Loucy (cell line): ENCODE measurements at regions not wholly inside any gene's neighbourhood (a gene's known extent, or its start where the extent isn't known, plus 50 kb on each side); places are given as distances from the start of the nearest gene placed in this dataset.

Experiments used
- EZH2phosphoT487 ChIP-seq: fragments of 200-600 bp; IDR thresholded peaks from 2 replicates; pipeline ENCODE4 v1.6.1; 2018; ENCODE audit warnings: antibody characterized with exemption, mild to moderate bottlenecking, moderate library complexity, borderline replicate concordance
- TF ChIP-seq, protein P1 (sequence below): fragments of 200-600 bp; sonication (generic); conservative IDR thresholded peaks from 2 replicates; pipeline ENCODE4 v1.5.1; 2014; ENCODE audit warnings: mild to moderate bottlenecking, antibody characterized with exemption, low read length

DNA sequence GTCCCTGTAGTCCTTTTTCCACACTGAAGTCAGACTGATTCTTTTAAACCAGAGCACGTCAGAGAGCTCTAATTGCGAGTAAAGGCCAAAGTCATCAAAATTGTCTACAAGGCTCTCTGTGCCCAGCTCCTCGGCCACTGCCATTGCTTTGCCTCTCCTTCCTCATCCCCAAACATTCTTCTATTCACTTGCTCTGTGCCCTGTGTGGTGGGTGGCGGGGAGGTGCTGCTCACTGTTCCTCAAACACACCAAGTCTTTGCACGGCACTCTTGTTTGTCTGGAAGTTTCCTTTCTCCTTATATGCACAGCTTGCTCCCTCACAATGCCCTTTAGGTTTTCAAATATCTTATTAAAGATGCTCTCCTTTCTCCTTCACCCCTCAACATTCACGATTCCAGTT is 100.1 kb upstream of the FSHR start:
- TF ChIP-seq, protein P1, sequence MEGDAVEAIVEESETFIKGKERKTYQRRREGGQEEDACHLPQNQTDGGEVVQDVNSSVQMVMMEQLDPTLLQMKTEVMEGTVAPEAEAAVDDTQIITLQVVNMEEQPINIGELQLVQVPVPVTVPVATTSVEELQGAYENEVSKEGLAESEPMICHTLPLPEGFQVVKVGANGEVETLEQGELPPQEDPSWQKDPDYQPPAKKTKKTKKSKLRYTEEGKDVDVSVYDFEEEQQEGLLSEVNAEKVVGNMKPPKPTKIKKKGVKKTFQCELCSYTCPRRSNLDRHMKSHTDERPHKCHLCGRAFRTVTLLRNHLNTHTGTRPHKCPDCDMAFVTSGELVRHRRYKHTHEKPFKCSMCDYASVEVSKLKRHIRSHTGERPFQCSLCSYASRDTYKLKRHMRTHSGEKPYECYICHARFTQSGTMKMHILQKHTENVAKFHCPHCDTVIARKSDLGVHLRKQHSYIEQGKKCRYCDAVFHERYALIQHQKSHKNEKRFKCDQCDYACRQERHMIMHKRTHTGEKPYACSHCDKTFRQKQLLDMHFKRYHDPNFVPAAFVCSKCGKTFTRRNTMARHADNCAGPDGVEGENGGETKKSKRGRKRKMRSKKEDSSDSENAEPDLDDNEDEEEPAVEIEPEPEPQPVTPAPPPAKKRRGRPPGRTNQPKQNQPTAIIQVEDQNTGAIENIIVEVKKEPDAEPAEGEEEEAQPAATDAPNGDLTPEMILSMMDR: no peak
- TF ChIP-seq EZH2phosphoT487: no peak
